ENCODE measurements at regions not wholly inside any gene's neighbourhood (a gene's known extent, or its start where the extent isn't known, plus 50 kb on each side); places are given as distances from the start of the nearest gene placed in this dataset.

DNA sequence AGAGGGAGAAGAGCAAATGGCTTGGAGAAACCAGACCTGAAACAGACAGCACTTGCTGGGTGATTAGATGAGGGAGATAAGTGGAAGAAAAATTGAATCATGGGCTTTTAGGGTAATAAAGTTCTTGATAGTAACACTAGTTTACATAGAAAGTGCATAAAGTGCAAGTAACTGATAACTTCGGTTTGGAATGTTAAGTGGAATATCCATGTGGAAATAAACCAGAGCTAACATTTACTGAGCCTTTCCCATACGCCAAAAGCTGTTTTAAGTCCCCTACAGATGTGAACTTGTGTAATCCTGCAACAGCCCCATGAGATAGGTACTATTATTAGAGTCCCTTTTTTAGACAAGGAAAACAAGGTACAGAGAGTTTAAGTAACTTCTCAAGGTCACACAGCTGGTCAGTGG lies 77.1 kb upstream of the NUDT4 start:
- no peak for DNase-seq (ENCODE audit: low read depth)

DNA sequence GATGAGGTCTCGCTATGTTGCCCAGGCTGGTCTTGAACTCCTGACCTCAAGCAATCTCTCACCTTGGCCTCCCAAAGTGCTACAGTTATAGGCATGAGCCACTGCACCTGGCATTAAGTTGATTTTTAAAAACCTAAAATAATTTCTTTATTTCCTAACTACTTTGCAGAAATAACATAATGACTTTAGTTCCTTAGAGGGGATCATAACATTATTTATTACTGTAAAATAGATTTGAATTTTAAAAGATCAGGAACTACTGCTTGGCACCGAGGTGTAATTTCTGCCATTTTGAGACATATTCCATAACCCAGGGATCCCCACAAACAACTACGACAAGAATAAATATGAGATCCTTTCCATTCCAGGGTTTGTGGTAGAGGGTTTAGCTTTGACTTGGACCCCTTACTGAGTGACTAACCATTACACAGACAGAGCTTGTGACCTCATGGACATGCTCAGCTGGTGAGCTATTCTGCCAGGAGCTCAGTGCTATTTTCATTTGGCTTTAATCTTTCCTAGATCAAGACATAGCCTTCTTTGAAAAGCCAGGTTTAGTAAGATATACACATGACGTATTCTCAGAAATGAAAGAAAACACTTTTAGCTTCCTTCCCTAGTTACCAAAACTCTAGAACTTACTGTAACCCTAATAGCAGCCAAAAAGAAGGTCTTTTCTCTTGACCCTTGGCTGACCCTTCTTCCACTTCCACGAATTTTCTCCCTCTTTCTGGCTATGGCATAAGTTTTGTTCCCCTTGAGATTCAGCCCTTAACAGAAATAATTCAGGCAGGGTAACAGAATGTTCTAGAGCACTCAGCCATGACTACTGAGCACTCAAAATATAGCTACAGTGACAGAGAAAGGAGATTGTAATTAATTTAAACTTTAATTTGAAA lies 75.1 kb upstream of the NUDT4 start:
- peak; percentile 34 for DNase-seq (ENCODE audit: low read depth)

DNA sequence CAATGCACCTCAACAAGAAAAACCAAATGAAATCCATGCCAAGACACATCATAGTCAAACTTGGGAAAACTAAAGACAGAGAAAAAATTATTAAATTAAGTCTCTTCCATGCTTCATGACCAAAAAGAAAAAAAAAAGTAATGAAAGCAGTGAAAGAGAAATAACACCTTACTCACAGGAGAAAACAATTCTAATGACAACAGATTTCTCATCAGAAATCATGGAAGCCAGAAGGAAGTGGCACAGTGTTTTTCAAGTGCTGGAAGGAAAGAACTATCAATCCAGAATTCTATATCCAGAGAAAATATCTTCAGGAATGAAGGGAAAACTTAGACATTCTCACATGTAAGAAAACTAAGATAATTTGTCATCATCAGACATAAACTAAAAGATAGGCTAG lies 71.1 kb upstream of the NUDT4 start:
- DNase-seq (ENCODE audit: low read depth): no peak

DNA sequence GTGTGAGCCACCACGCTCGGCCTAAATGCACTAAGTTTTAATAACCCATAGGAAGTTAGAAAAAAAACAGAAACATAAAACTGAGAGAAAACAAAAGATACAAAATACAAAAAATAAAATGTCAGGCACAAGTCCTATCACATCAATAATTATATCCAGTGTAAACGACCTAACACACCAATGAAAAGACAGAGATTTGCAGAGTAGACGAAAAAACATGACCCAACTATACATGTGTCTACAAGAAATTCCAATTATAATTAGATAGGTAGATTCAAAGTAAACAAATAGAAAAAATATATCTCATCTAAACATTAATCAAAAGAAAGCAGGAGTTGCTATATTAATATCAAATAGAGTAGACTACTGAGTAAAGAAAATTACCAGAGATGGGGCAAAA lies 69.4 kb upstream of the NUDT4 start:
- DNase-seq (ENCODE audit: low read depth): no peak

DNA sequence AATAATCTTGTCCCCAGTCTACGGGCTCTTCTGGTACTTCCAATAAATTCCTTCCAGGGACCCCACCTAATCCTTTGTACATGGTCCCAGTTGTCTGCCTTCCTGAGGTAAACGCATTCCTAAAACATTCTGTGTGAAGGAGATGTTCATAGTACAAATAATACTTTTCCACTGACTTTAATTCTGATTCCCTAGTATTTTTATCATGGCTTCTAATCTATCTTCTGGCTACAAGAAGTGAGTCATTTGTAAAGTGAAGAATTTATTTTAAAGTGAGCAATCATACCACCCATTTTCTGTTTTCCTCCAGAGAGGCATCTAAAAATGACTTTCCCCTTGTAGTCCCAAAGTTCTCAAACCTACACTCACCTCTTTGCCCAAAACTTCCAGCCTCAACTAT lies 65.9 kb upstream of the NUDT4 start:
- no peak for DNase-seq (ENCODE audit: low read depth)

DNA sequence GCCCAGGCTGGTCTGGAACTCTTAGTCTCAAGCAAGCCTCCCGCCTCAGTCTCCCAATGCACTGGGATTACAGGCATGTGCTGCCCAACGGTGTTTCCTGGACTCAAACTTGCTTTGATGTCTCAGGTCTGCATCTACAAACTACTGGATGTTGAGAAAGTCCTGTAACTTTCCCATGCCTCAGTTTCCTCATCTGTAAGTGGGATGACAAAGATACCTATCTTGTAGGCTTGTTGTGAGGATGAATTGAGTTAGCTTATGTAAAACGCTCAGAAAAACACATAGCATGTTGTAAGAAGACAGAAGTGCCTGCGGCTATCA lies 63.6 kb upstream of the NUDT4 start:
- no peak for DNase-seq (ENCODE audit: low read depth)

DNA sequence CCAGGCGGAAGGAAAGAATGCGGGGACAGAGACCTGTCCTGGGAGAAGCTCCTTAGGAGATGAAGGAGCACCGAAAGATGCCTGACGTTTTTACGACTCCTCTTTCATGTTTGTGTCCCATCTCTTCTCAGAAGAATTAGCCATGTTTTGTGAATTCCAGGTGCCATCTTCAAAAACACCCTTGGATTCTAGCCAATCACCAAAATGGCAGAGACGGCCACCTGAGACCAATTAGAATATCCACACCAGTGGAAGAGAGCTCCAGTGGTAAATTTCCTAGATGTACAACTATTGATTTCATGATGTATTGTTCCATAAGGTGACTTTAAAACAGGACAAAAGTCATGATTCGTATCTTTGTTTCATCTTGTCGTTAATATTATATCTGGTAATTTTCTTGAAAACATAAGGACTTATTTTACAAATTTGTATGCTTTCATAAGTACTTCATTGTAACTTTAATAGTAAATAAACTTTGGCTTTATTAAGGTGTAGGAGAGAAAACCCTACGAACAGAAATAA lies 62.3 kb upstream of the NUDT4 start:
- no peak for DNase-seq (ENCODE audit: low read depth)

DNA sequence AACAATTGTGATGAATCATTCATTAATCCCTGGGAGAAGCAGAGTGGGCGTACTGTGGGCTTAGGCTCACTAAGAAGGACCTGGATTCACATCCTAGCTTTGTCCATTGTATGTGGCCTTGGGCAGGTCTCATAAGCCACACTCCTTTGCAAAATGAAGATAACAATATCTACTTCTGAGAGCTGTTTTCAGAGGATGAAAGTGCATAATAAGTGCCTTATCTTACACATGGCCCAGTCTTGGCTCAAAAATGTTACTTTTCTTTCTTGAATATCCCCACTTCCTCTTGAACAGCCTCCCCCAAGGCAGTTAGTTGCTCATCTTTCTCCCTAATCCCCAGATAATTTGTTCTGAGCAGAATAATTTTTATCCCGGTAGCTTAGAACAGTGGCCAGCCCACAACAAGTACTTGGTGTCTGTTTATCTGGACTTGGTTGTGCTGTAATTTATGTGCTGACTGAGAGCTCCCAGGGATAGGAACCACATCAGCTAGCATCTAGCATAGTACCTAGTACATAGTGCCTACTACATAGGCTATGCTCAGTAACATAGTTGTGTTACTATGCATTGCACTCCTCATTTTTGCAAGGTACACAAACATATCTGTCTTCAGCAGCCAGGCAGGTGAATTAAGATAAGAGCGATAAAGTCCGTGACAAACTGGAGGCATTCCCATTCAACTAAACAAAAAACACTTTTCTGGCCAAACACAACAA lies 61.7 kb upstream of the NUDT4 start:
- DNase-seq (ENCODE audit: low read depth): no peak

DNA sequence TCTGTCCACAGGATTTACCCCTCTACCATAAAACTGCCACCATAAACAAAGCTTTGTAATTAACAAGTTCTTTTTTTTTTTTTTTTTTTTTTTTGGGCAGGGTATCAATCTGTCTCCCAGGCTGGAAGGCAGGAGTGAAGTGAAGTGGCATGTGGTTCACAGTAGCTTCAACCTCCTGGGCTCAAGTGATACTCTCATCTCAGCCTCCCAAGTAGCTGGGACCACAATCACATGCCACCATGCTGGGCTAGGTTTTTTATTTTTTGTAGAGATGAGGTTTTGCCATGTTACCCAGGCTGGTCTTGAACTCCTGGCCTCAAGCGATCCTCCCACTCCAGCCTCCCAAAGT lies 61.1 kb upstream of the NUDT4 start:
- DNase-seq (ENCODE audit: low read depth): no peak

DNA sequence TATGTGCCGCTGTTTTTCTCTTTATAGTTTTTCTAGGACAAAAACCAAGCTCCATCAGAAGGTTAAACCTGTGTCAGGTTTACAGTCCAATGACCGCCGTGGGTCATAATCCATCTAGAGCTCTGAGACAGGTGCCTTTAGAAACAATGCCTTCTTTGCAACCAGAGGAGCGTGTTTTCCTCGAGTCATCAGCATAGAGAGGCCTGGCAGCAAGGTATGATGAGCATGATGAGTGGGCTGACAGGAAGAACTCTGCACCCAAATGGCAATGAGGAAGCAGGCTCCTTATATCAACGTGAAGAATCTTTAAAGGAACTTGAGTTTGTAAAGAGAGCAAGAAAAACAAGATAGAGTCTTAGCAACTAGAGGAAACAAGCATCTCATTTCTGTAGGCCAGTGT lies 60.5 kb upstream of the NUDT4 start:
- no peak for DNase-seq (ENCODE audit: low read depth)

DNA sequence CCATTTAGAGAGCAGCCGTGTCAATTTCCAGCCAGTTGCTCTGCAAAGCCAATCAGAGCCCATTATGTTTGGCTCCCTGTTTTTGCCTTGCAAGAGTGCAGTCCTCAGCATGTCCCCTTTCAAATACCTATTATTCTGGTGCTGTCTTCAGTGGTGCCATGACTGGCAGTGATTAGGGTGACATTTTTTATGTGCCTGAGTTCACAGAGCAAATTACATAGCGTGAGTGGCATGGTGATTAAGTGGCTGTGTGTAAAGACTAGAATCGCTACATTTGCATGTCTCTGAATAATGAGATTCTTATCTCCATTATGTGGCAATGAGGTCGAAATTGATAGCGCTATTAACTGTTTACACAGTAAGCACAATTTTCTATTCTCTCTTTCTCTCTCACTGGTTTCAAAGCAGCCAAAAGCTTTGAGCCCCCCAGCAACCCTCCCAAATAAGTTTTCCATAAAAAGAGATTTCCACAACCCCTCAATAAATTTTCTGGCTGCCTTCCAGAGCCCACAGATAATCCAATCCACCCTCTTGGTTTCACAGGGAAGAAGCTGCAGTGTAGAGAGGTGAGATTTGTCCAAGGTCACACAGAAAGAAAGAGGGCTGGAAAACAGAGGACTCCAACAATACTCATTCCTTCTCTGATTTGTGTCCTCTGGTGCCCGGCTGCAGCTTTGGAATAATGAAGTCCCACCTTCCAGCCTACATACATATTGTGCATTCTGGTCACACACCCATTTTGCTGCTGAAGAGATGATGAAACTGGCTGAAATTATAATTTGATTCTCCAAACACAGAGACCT lies 58.8 kb upstream of the NUDT4 start:
- no peak for DNase-seq (ENCODE audit: low read depth)

DNA sequence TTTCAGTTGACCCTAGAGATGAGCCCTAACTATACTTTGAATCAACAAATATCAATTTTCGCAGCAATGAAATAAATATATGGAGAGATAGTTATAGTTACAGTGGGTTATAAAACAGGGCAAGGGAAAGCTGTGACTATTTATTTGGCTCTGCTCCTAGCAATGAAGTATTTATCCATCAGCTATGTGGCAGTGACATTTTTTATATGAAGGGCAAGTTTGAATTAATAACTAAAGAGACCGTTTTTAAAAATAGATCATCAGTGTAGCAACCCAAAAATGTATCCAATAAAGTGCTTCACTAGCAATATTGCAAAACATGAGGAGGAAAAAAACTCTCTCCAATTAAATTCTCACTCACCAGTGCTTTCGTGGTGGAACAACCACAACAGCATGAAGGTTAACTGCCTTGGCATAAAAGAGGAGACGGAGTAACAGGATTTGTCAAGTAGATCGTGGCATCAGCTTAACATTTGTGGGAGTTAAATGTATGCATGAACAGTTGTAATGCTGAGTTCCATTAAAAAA lies 58.1 kb upstream of the NUDT4 start:
- peak; percentile 41 for DNase-seq (ENCODE audit: low read depth)

DNA sequence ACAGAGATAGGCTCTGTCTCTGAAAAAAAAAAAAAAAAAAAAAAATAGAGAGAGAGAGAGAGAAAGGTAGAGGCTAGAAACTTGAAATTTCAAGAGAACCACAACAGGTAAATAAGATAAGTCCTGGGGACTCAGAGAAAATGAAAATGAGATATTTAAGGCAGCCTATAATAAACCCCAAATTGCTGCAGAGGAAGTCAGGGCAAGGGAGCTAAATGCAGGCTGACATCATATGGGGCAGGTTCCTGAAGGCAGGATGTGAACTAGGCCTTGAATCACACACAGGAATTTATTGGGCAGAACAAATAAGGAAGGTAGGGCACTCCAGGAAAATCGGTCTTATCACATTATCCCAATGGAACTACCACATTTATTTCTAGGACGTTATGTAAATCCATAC lies 54.9 kb upstream of the NUDT4 start:
- DNase-seq (ENCODE audit: low read depth): no peak

DNA sequence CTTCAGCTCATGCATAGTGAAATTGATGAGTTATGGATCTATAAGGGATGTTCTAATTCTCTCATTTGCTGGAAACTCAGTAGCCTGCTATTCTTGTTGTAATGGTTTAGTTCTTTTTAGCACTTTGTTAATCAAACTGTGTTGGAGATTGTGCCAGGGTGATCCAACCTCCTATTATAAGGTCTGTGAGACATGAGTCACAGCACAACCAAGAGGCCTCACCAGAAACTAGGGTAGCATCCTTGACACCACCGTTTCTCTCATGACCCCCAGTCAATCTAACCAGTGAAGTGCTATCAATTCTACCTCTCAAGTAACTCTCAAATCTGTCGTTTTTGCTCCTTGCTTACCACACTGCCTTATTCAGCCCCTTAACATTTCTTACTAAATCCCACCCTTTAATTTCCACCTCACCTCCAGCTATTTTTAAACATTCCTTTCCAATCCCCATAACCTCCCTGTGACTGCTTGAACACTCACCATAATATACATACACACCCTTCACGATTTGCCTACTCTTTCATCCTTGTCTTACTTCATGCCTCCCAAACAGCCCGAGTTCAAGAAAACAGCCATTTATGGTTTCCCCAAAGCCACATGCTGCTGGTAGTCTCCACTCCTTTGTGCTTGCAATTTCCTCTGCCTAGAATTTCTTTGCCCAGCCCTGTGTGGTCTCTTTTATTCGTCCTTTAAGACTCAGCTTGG lies 53.9 kb upstream of the NUDT4 start:
- no peak for DNase-seq (ENCODE audit: low read depth)

DNA sequence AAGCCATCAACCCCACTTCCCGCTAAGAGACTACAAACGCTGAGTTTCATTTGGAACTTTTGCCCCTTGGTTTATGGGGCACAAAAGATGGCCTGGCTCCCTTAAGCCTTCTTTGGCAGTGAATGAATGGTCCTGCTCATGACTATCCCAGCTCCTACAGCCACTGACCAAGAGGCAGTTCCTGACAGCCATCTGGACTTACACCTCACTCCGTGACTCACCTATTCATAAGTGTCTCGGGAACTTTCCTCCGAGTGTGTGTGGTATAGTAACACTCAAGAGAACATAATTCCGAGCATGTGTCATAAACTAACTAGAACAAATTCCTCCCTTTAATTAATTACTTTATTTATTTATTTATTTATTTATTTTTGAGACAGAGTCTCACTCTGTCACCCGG lies 51.9 kb upstream of the NUDT4 start:
- no peak for DNase-seq (ENCODE audit: low read depth)
